Neural cell (in vitro differentiated cells): ENCODE measurements at regions not wholly inside any gene's neighbourhood (a gene's known extent, or its start where the extent isn't known, plus 50 kb on each side); places are given as distances from the start of the nearest gene placed in this dataset.

ENCODE experiments used
- CTCF ChIP-seq: fragments of 450-650 bp; IDR thresholded peaks from 2 replicates; pipeline ENCODE4 v1.5.1; 2014; ENCODE audit warnings: antibody characterized with exemption, mild to moderate bottlenecking, moderate library complexity; ENCODE audit not compliant: poor library complexity, severe bottlenecking
- EP300 ChIP-seq: fragments of 450-650 bp; conservative IDR thresholded peaks from 2 replicates; pipeline ENCODE4 v1.6.1; 2014; ENCODE audit warnings: antibody characterized with exemption, mild to moderate bottlenecking, moderate library complexity; ENCODE audit not compliant: poor library complexity, severe bottlenecking
- EZH2 ChIP-seq: fragments of 200-600, 300-800 bp; shearing (Covaris generic), sonication (generic); IDR thresholded peaks from 2 replicates; pipeline ENCODE4 v1.6.1; 2014; ENCODE audit warnings: antibody characterized with exemption, low read length, borderline replicate concordance, mild to moderate bottlenecking; ENCODE audit not compliant: insufficient read depth, poor library complexity, severe bottlenecking
- MXI1 ChIP-seq: fragments of 450-650 bp; conservative IDR thresholded peaks from 2 replicates; pipeline ENCODE4 v1.6.1; 2014; ENCODE audit warnings: antibody characterized with exemption, mild to moderate bottlenecking; ENCODE audit not compliant: poor library complexity, severe bottlenecking
- POLR2AphosphoS5 ChIP-seq: IDR thresholded peaks from 2 replicates; pipeline ENCODE4 v1.6.1; 2012
- RAD21 ChIP-seq: fragments of 450-650 bp; conservative IDR thresholded peaks from 2 replicates; pipeline ENCODE4 v1.6.1; 2014; ENCODE audit warnings: antibody characterized with exemption, mild to moderate bottlenecking, moderate library complexity
- REST ChIP-seq: IDR thresholded peaks from 2 replicates; pipeline ENCODE4 v1.6.1; 2012; ENCODE audit warnings: borderline replicate concordance
- TAF1 ChIP-seq: IDR thresholded peaks from 2 replicates; pipeline ENCODE4 v1.6.1; 2012; ENCODE audit warnings: low read depth

GRCh38 chr6:148657048-148657447, 89.8 kb upstream of the UST start:
- TF ChIP-seq CTCF = no peak
- no peak for TF ChIP-seq RAD21
- no peak for TF ChIP-seq EP300
- TF ChIP-seq EZH2 = no peak
- no peak for TF ChIP-seq TAF1
- no peak for TF ChIP-seq POLR2AphosphoS5
- no peak for TF ChIP-seq REST
- no peak for TF ChIP-seq MXI1
